ENCODE measurements at regions not wholly inside any gene's neighbourhood (a gene's known extent, or its start where the extent isn't known, plus 50 kb on each side); places are given as distances from the start of the nearest gene placed in this dataset.

- Histone ChIP-seq H3K4me2 (ENCODE audit: low read length) (no peak overlapping the region), H3K9me3 (ENCODE audit: control insufficient read depth, insufficient read depth, low read length) (no peaks in the 10 kb centered on the region), H3K4me1 (ENCODE audit: control insufficient read depth, low read length) (no peaks in the 10 kb centered on the region), H3F3A (ENCODE audit: control insufficient read depth, insufficient read depth) (no peaks in the 10 kb centered on the region), H3K27ac (ENCODE audit: low read depth, low read length) (no peak overlapping the region), H4K20me1 (ENCODE audit: control insufficient read depth, insufficient read depth, low read depth, low read length) (no peaks in the 10 kb centered on the region), H3K79me2 (ENCODE audit: control insufficient read depth, low read length) (no peaks in the 10 kb centered on the region), H3K27me3 (ENCODE audit: control insufficient read depth, low read length) (no peaks in the 10 kb centered on the region), H3K36me3 (ENCODE audit: control insufficient read depth, low read length) (no peaks in the 10 kb centered on the region), H3K4me3 (ENCODE audit: low read length) (no peak overlapping the region), H3K9me2 (replicated peaks; ENCODE audit: control insufficient read depth, low read length) (no peaks in the 10 kb centered on the region)
- TF ChIP-seq CTCF (IDR thresholded peaks at IDR 0.05; ENCODE audit: low read depth, low read length, poor library complexity, severe bottlenecking) (no peak), EZH2phosphoT487 (IDR thresholded peaks at IDR 0.05; ENCODE audit: borderline replicate concordance, low read length) (no peak)
Observed at GRCh38 chr2:14350856-14351255, 281.7 kb upstream of the LRATD1 start.

GRCh38 chr2:14352067-14352466 lies 280.4 kb upstream of the LRATD1 start:
- no peak overlapping the region for H3K4me3 ChIP-seq (ENCODE audit: low read length)
- no peaks in the 10 kb centered on the region for H3K4me1 ChIP-seq (ENCODE audit: control insufficient read depth, low read length)
- H3K79me2 ChIP-seq (ENCODE audit: control insufficient read depth, low read length) = no peaks in the 10 kb centered on the region
- no peaks in the 10 kb centered on the region for H3K9me2 ChIP-seq (replicated peaks; ENCODE audit: control insufficient read depth, low read length)
- no peaks in the 10 kb centered on the region for H4K20me1 ChIP-seq (ENCODE audit: control insufficient read depth, insufficient read depth, low read depth, low read length)
- no peaks in the 10 kb centered on the region for H3K9me3 ChIP-seq (ENCODE audit: control insufficient read depth, insufficient read depth, low read length)
- no peaks in the 10 kb centered on the region for H3F3A ChIP-seq (ENCODE audit: control insufficient read depth, insufficient read depth)
- H3K4me2 ChIP-seq (ENCODE audit: low read length) = no peak overlapping the region
- TF ChIP-seq CTCF (IDR thresholded peaks at IDR 0.05; ENCODE audit: low read depth, low read length, poor library complexity, severe bottlenecking) (no peak), EZH2phosphoT487 (IDR thresholded peaks at IDR 0.05; ENCODE audit: borderline replicate concordance, low read length) (no peak)
- no peak overlapping the region for H3K27ac ChIP-seq (ENCODE audit: low read depth, low read length)
- H3K27me3 ChIP-seq (ENCODE audit: control insufficient read depth, low read length) = no peaks in the 10 kb centered on the region
- H3K36me3 ChIP-seq (ENCODE audit: control insufficient read depth, low read length) = no peaks in the 10 kb centered on the region

GRCh38 chr2:14354231-14354630 lies 278.3 kb upstream of the LRATD1 start:
- H3K36me3 ChIP-seq (ENCODE audit: control insufficient read depth, low read length) = no peaks in the 10 kb centered on the region
- TF ChIP-seq CTCF (IDR thresholded peaks at IDR 0.05; ENCODE audit: low read depth, low read length, poor library complexity, severe bottlenecking) (no peak), EZH2phosphoT487 (IDR thresholded peaks at IDR 0.05; ENCODE audit: borderline replicate concordance, low read length) (no peak)
- H3K4me3 ChIP-seq (ENCODE audit: low read length) = no peak overlapping the region
- H3K27ac ChIP-seq (ENCODE audit: low read depth, low read length) = no peak overlapping the region
- H3K27me3 ChIP-seq (ENCODE audit: control insufficient read depth, low read length) = no peaks in the 10 kb centered on the region
- no peaks in the 10 kb centered on the region for H3F3A ChIP-seq (ENCODE audit: control insufficient read depth, insufficient read depth)
- no peaks in the 10 kb centered on the region for H4K20me1 ChIP-seq (ENCODE audit: control insufficient read depth, insufficient read depth, low read depth, low read length)
- H3K79me2 ChIP-seq (ENCODE audit: control insufficient read depth, low read length) = no peaks in the 10 kb centered on the region
- no peaks in the 10 kb centered on the region for H3K9me2 ChIP-seq (replicated peaks; ENCODE audit: control insufficient read depth, low read length)
- no peak overlapping the region for H3K4me2 ChIP-seq (ENCODE audit: low read length)
- H3K4me1 ChIP-seq (ENCODE audit: control insufficient read depth, low read length) = no peaks in the 10 kb centered on the region
- H3K9me3 ChIP-seq (ENCODE audit: control insufficient read depth, insufficient read depth, low read length) = no peaks in the 10 kb centered on the region

- Histone ChIP-seq H3K79me2 (ENCODE audit: control insufficient read depth, low read length) (no peaks in the 10 kb centered on the region), H3K9me2 (replicated peaks; ENCODE audit: control insufficient read depth, low read length) (no peaks in the 10 kb centered on the region), H4K20me1 (ENCODE audit: control insufficient read depth, insufficient read depth, low read depth, low read length) (no peaks in the 10 kb centered on the region), H3F3A (ENCODE audit: control insufficient read depth, insufficient read depth) (no peaks in the 10 kb centered on the region), H3K4me1 (ENCODE audit: control insufficient read depth, low read length) (no peaks in the 10 kb centered on the region), H3K36me3 (ENCODE audit: control insufficient read depth, low read length) (no peaks in the 10 kb centered on the region), H3K27ac (ENCODE audit: low read depth, low read length) (no peak overlapping the region), H3K9me3 (ENCODE audit: control insufficient read depth, insufficient read depth, low read length) (no peaks in the 10 kb centered on the region), H3K4me2 (ENCODE audit: low read length) (no peak overlapping the region), H3K27me3 (ENCODE audit: control insufficient read depth, low read length) (no peaks in the 10 kb centered on the region), H3K4me3 (ENCODE audit: low read length) (no peak overlapping the region)
- no peak for TF ChIP-seq EZH2phosphoT487 (IDR thresholded peaks at IDR 0.05; ENCODE audit: borderline replicate concordance, low read length)
- no peak for TF ChIP-seq CTCF (IDR thresholded peaks at IDR 0.05; ENCODE audit: low read depth, low read length, poor library complexity, severe bottlenecking)
Observed at GRCh38 chr2:14355102-14355501, 277.4 kb upstream of the LRATD1 start.

Data from DOHH2 (cell line).